Ishikawa (cell line): ENCODE measurements at regions not wholly inside any gene's neighbourhood (a gene's known extent, or its start where the extent isn't known, plus 50 kb on each side); places are given as distances from the start of the nearest gene placed in this dataset.

Experiments
- CEBPB ChIP-seq: IDR thresholded peaks from 2 replicates; pipeline ENCODE4 v1.6.1; 2012
- CREB1 ChIP-seq: IDR thresholded peaks from 2 replicates; pipeline ENCODE4 v1.6.1; 2012; ENCODE audit warnings: low read depth
- EGR1 ChIP-seq: IDR thresholded peaks from 2 replicates; pipeline ENCODE4 v1.6.1; 2012
- EP300 ChIP-seq: IDR thresholded peaks from 2 replicates; pipeline ENCODE4 v1.6.1; 2012; ENCODE audit warnings: borderline replicate concordance
- FOXM1 ChIP-seq: IDR thresholded peaks from 2 replicates; pipeline ENCODE4 v1.6.1; 2012; ENCODE audit warnings: low read depth, borderline replicate concordance
- MAX ChIP-seq: IDR thresholded peaks from 2 replicates; pipeline ENCODE4 v1.6.1; 2012
- NFIC ChIP-seq: IDR thresholded peaks from 2 replicates; pipeline ENCODE4 v1.6.1; 2012
- RAD21 ChIP-seq: IDR thresholded peaks from 2 replicates; pipeline ENCODE4 v1.6.1; 2012; ENCODE audit warnings: low read depth
- REST ChIP-seq: IDR thresholded peaks from 2 replicates; pipeline ENCODE4 v1.6.1; 2012; ENCODE audit warnings: low read depth, mild to moderate bottlenecking
- TAF1 ChIP-seq: IDR thresholded peaks from 2 replicates; pipeline ENCODE4 v1.6.1; 2012; ENCODE audit warnings: low read depth, mild to moderate bottlenecking
- TCF12 ChIP-seq: IDR thresholded peaks from 2 replicates; pipeline ENCODE4 v1.6.1; 2012; ENCODE audit warnings: low read depth
- TEAD4 ChIP-seq: IDR thresholded peaks from 2 replicates; pipeline ENCODE4 v1.6.1; 2012
- USF1 ChIP-seq: IDR thresholded peaks from 2 replicates; pipeline ENCODE4 v1.6.1; 2012
- YY1 ChIP-seq: IDR thresholded peaks from 2 replicates; pipeline ENCODE4 v1.6.1; 2012; ENCODE audit warnings: low read depth
- ZBTB7A ChIP-seq: IDR thresholded peaks from 2 replicates; pipeline ENCODE4 v1.6.1; 2012; ENCODE audit warnings: low read depth

- TF ChIP-seq NFIC (no peak), TCF12 (no peak), RAD21 (no peak), CEBPB (no peak), EP300 (no peak), YY1 (no peak), EGR1 (no peak), TEAD4 (no peak), TAF1 (no peak), REST (no peak), ZBTB7A (no peak), MAX (no peak), CREB1 (no peak), FOXM1 (no peak)
These were observed 178.3 kb upstream of the NECTIN1 start for GRCh38 chr11:119907122-119907851.

- TF ChIP-seq NFIC (no peak), TEAD4 (no peak), REST (no peak), EGR1 (no peak), YY1 (no peak), RAD21 (no peak), FOXM1 (no peak), CREB1 (no peak), USF1 (no peak)
These were observed 177.4 kb upstream of the NECTIN1 start for GRCh38 chr11:119906376-119906775.

- no peak for TF ChIP-seq EGR1
- no peak for TF ChIP-seq CEBPB
- TF ChIP-seq ZBTB7A = no peak
- no peak for TF ChIP-seq CREB1
- TF ChIP-seq MAX = no peak
- TF ChIP-seq TAF1 = no peak
- TF ChIP-seq USF1 = no peak
- no peak for TF ChIP-seq FOXM1
- no peak for TF ChIP-seq YY1
- TF ChIP-seq TEAD4 = no peak
- TF ChIP-seq REST = no peak
- no peak for TF ChIP-seq RAD21
- no peak for TF ChIP-seq TCF12
- TF ChIP-seq NFIC = no peak
These were observed 176.2 kb upstream of the NECTIN1 start for GRCh38 chr11:119905162-119905561.

GRCh38 chr11:119904531-119905035 is 175.6 kb upstream of the NECTIN1 start:
- TF ChIP-seq ZBTB7A (no peak), TEAD4 (no peak), TAF1 (no peak)

- no peak for TF ChIP-seq RAD21
- TF ChIP-seq TCF12 = no peak
- TF ChIP-seq YY1 = no peak
- no peak for TF ChIP-seq REST
- no peak for TF ChIP-seq MAX
- TF ChIP-seq USF1 = no peak
- TF ChIP-seq TAF1 = no peak
- no peak for TF ChIP-seq EP300
- no peak for TF ChIP-seq NFIC
- no peak for TF ChIP-seq CEBPB
- TF ChIP-seq TEAD4 = no peak
- no peak for TF ChIP-seq FOXM1
These were observed 174.8 kb upstream of the NECTIN1 start for GRCh38 chr11:119903821-119904220.
